H1 (cell line): ENCODE measurements at regions not wholly inside any gene's neighbourhood (a gene's known extent, or its start where the extent isn't known, plus 50 kb on each side); places are given as distances from the start of the nearest gene placed in this dataset.

Source experiments
- CREB1 ChIP-seq: IDR thresholded peaks from 2 replicates; pipeline ENCODE4 v1.6.1; 2012; ENCODE audit warnings: inconsistent platforms
- CTCF ChIP-seq, 3 experiments: IDR thresholded peaks; 1 replicate in 2 of 3; 2 replicates in 1 of 3; pipeline versions ENCODE4 v1.5.1 to v1.6.1; 2011; ENCODE audit warnings: low read length in 3 of 3, mild to moderate bottlenecking in 3 of 3, inconsistent platforms in 2 of 3, low read depth in 1 of 3, moderate library complexity in 1 of 3; ENCODE audit not compliant: insufficient read depth in 1 of 3; ENCODE audit errors: control extremely low read depth in 1 of 3
- HDAC6 ChIP-seq: IDR thresholded peaks from one replicate; pipeline ENCODE4 v1.7.1; 2012; ENCODE audit warnings: low read depth, mild to moderate bottlenecking, inconsistent platforms, low read length, moderate library complexity
- JUND ChIP-seq: IDR thresholded peaks from 2 replicates; pipeline ENCODE4 v1.6.1; 2011; ENCODE audit warnings: mild to moderate bottlenecking, improper control_type of control experiment, low read length
- TAF7 ChIP-seq: optimal IDR thresholded peaks from 2 replicates; pipeline ENCODE3; 2011; ENCODE audit warnings: low read depth, mild to moderate bottlenecking, inconsistent platforms, low read length, moderate library complexity, borderline replicate concordance
- USF2 ChIP-seq: IDR thresholded peaks from 2 replicates; pipeline ENCODE4 v1.6.1; 2011; ENCODE audit warnings: low read length, improper control_type of control experiment

- TF ChIP-seq JUND: no peak
- TF ChIP-seq CTCF (IDR thresholded peaks at IDR 0.05; ENCODE audit: control extremely low read depth in 1 of 3, insufficient read depth in 1 of 3, low read depth in 1 of 3, low read length in 3 of 3): no peak
- TF ChIP-seq HDAC6: no peak
- no peak for TF ChIP-seq TAF7
- TF ChIP-seq USF2: no peak
- TF ChIP-seq CREB1: no peak
Measured at GRCh38 chr9:88243736-88244135, 105.5 kb upstream of the SPATA31C2 start.
